GM23338 (cell line): ENCODE measurements at regions not wholly inside any gene's neighbourhood (a gene's known extent, or its start where the extent isn't known, plus 50 kb on each side); places are given as distances from the start of the nearest gene placed in this dataset.
A peak's percentile ranks its signal among the peaks of the same experiment; 100 is the strongest.

ENCODE experiments used
- ATAC-seq: fragments of 200-7000 bp; cut with Tn5 transposase; 3 replicates; pipeline ENCODE4 v1.9.1; 2020
- DNase-seq: peaks from one replicate; pipeline ENCODE4 v3.0.0-alpha.2; 2015; ENCODE audit warnings: low spot score
- H2AFZ ChIP-seq: fragments of 200-600 bp; sonication (generic); 2 replicates; pipeline ENCODE4 v1.8.0; 2016; ENCODE audit warnings: antibody characterized with exemption, mild to moderate bottlenecking, moderate library complexity
- H3F3A ChIP-seq: fragments of 200-600 bp; sonication (generic); replicated peaks from 2 replicates; pipeline ENCODE4 v1.8.0; 2017; ENCODE audit warnings: antibody characterized with exemption, mixed run types, low read depth
- H3K27ac ChIP-seq: fragments of 200-600 bp; sonication (generic); 2 replicates; pipeline ENCODE4 v1.6.1; 2016; ENCODE audit warnings: low read depth
- H3K27me3 ChIP-seq: fragments of 200-600 bp; sonication (generic); 2 replicates; pipeline ENCODE4 v1.8.0; 2016; ENCODE audit warnings: mild to moderate bottlenecking, mixed run types, moderate library complexity; ENCODE audit not compliant: insufficient read depth
- H3K36me3 ChIP-seq: fragments of 200-600 bp; sonication (generic); 2 replicates; pipeline ENCODE4 v1.8.0; 2016; ENCODE audit warnings: mild to moderate bottlenecking; ENCODE audit not compliant: insufficient read depth
- H3K4me1 ChIP-seq: fragments of 200-600 bp; sonication (generic); 2 replicates; pipeline ENCODE4 v1.8.0; 2016; ENCODE audit warnings: mild to moderate bottlenecking, moderate library complexity; ENCODE audit not compliant: insufficient read depth
- H3K4me2 ChIP-seq: fragments of 200-600 bp; sonication (generic); 2 replicates; pipeline ENCODE4 v1.7.1; 2017; ENCODE audit warnings: mixed run types
- H3K4me3 ChIP-seq: fragments of 200-600 bp; sonication (generic); 2 replicates; pipeline ENCODE4 v1.6.1; 2016; ENCODE audit warnings: mixed run types
- H3K79me2 ChIP-seq: fragments of 200-600 bp; sonication (generic); replicated peaks from 2 replicates; pipeline ENCODE4 v1.8.0; 2017; ENCODE audit warnings: mild to moderate bottlenecking; ENCODE audit not compliant: insufficient read depth
- H3K9me2 ChIP-seq: fragments of 200-600 bp; sonication (generic); 2 replicates; pipeline ENCODE4 v1.8.0; 2017; ENCODE audit not compliant: insufficient read depth
- H4K20me1 ChIP-seq: fragments of 200-600 bp; sonication (generic); replicated peaks from 2 replicates; pipeline ENCODE4 v1.8.0; 2017; ENCODE audit warnings: mild to moderate bottlenecking; ENCODE audit not compliant: insufficient read depth
- H3K27ac Mint-ChIP-seq: 2 replicates; pipeline ENCODE4 v1.8.0; 2020; ENCODE audit warnings: inconsistent platforms, mild to moderate bottlenecking, moderate library complexity, mixed read lengths
- H3K27me3 Mint-ChIP-seq: 3 replicates; pipeline ENCODE4 v1.8.0; 2022; ENCODE audit warnings: low read depth, mild to moderate bottlenecking, moderate library complexity, mixed read lengths, inconsistent platforms; ENCODE audit not compliant: insufficient read depth, poor library complexity
- H3K36me3 Mint-ChIP-seq: 3 replicates; pipeline ENCODE4 v1.8.0; 2021; ENCODE audit warnings: low read depth, mild to moderate bottlenecking, inconsistent platforms, moderate library complexity, mixed read lengths
- H3K4me1 Mint-ChIP-seq: 3 replicates; pipeline ENCODE4 v1.8.0; 2020; ENCODE audit warnings: mild to moderate bottlenecking, inconsistent platforms, mixed read lengths
- H3K4me3 Mint-ChIP-seq: 3 replicates; pipeline ENCODE4 v1.8.0; 2021; ENCODE audit warnings: moderate library complexity, mild to moderate bottlenecking, inconsistent platforms, mixed read lengths
- H3K9me3 Mint-ChIP-seq: 3 replicates; pipeline ENCODE4 v1.8.0; 2020; ENCODE audit warnings: moderate library complexity, mild to moderate bottlenecking, inconsistent platforms, mixed read lengths
- CREB1 ChIP-seq: fragments of 250-450 bp; sonication (Bioruptor Pico); IDR thresholded peaks from 2 replicates; pipeline ENCODE4 v1.5.0; 2020; ENCODE audit warnings: low read depth, mild to moderate bottlenecking, moderate library complexity
- CTCF ChIP-seq, 2 experiments: fragments of 200-600 bp in 1 of 2; sonication (generic) in 1 of 2; conservative IDR thresholded peaks; 2 replicates each; pipeline versions ENCODE4 v1.5.1 to v1.6.1; 2016 to 2017; ENCODE audit warnings: antibody characterized with exemption in 2 of 2, low read depth in 2 of 2, mild to moderate bottlenecking in 2 of 2, moderate library complexity in 1 of 2
- EZH2 ChIP-seq: fragments of 200-600 bp; sonication (generic); IDR thresholded peaks from one replicate; pipeline ENCODE4 v1.8.0; 2017; ENCODE audit warnings: antibody characterized with exemption, mild to moderate bottlenecking, low read depth; ENCODE audit not compliant: unreplicated experiment
- EZH2phosphoT487 ChIP-seq: fragments of 200-600 bp; sonication (generic); IDR thresholded peaks from one replicate; pipeline ENCODE4 v1.8.1; 2018; ENCODE audit warnings: antibody characterized with exemption; ENCODE audit not compliant: unreplicated experiment
- NANOG ChIP-seq: IDR thresholded peaks from 2 replicates; pipeline ENCODE4 v1.6.1; 2016; ENCODE audit warnings: antibody characterized with exemption, borderline replicate concordance
- POLR2AphosphoS5 ChIP-seq: IDR thresholded peaks from 2 replicates; pipeline ENCODE4 v1.6.1; 2016; ENCODE audit warnings: antibody characterized with exemption, low read depth
- STAT1 ChIP-seq: IDR thresholded peaks from one replicate; pipeline ENCODE4 v1.6.1; 2016; ENCODE audit warnings: antibody characterized with exemption; ENCODE audit not compliant: unreplicated experiment
- ZNF114 ChIP-seq: fragments of 250-450 bp; sonication (Bioruptor Pico); IDR thresholded peaks from 2 replicates; pipeline ENCODE4 v1.5.0; 2020; ENCODE audit warnings: mild to moderate bottlenecking, moderate library complexity
- ZNF331 ChIP-seq: fragments of 250-450 bp; sonication (Bioruptor Pico); IDR thresholded peaks from 2 replicates; pipeline ENCODE4 v1.5.0; 2020; ENCODE audit warnings: low read depth, mild to moderate bottlenecking, moderate library complexity
- ZNF462 ChIP-seq: fragments of 250-450 bp; sonication (Bioruptor Pico); IDR thresholded peaks from 2 replicates; pipeline ENCODE4 v1.5.0; 2020; ENCODE audit warnings: mild to moderate bottlenecking, moderate library complexity
- TF ChIP-seq, protein P1 (sequence below): IDR thresholded peaks from 2 replicates; pipeline ENCODE4 v1.6.1; 2016; ENCODE audit warnings: antibody characterized with exemption
- TF ChIP-seq, protein P2 (sequence below): IDR thresholded peaks from one replicate; pipeline ENCODE4 v1.6.1; 2018; ENCODE audit warnings: antibody characterized with exemption; ENCODE audit not compliant: unreplicated experiment

DNA sequence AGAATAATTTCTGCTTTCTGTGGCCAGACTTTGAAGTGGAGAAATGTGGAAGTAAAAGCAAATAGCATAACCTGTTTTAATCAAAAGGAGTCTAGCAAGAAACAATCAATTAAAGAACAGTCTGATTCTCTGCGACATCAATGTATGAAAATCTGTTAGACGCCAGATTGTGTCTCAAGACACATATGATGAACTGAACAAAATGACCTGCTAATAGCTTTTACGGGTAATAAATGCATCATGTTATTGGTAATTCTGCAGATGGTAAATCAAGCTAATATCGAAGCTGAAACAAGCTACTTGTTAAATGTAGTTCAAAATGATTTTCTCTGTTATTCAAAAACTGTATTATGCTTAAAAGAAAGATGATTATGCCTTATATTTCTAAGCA is 208.5 kb upstream of the FIGN start (continued):
- TF ChIP-seq CREB1 (CRISPR knock-in tag) = no peak
- TF ChIP-seq EZH2phosphoT487 = no peak
- no peak for TF ChIP-seq ZNF114
- no peak for TF ChIP-seq NANOG
- TF ChIP-seq POLR2AphosphoS5 = no peak
- no peak for TF ChIP-seq EZH2

DNA sequence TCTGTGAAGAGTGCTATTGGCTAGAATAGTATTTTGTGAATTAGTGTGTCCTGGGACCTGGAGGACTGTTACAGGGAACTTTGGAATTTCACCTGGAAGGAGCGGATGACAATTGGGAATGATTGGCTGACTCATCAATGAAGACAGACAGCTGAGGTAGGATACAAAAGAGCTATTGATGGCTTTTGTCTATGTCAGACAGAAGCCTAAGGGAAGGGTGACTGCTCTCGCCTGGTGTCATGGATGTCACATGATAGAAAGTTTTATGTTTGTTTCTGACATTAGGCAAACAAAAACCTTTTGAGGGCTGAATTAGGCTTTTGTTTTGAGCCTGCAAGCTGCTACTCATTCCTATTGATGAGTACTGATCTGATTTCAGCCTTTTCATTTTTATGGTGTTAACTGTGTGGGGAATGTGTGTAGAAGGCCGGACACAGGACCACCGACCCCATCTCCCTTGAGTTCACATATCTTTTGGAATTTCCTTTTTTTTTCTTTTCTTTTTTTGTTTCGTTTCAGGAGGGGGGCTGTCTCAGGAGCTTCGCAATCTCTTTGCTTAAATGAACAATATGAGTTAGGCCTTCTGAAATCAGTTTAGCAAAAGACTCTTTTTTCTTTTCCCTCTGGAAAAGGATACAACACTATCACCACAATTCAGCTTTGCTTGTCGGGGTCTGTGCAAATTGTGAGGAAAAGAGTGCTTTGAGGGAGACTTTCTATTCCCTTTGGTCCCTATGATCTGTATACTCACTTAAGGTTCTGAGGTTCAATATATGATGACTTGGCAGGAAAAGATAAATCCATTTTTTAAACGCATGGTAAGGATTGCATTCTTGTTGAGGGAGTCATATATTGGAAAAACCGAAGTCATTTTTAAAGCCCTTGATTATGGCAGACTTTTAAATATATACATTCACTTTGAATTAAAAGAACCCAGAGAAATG is 207.9 kb upstream of the FIGN start:
- Histone ChIP-seq H3K4me1 (peaks cover 8% of the 10 kb centered on the region; the same call in 1 of the 2 replicates), H3F3A (no peaks in the 10 kb centered on the region), H3K9me2 (0 out of 2 replicates have a peak, but pooled peaks cover 3% of the 10 kb centered on the region), H2AFZ (no peak overlapping the region), H3K36me3 (no peaks in the 10 kb centered on the region), H3K27me3 (no peaks in the 10 kb centered on the region), H3K27ac (no peak overlapping the region), H3K4me2 (no peak overlapping the region), H4K20me1 (no peaks in the 10 kb centered on the region), H3K4me3 (no peak overlapping the region), H3K79me2 (no peaks in the 10 kb centered on the region)
- no peak overlapping the region for H3K4me3 Mint-ChIP-seq
- DNase-seq = peak; percentile 61
- H3K9me3 Mint-ChIP-seq = no peaks in the 10 kb centered on the region
- no peaks in the 10 kb centered on the region for H3K27me3 Mint-ChIP-seq
- ATAC-seq = peak; percentile 75
- H3K27ac Mint-ChIP-seq = peak overlapping the region; percentile 16; the same call in 1 of the 2 replicates
- peaks cover 9% of the 10 kb centered on the region for H3K4me1 Mint-ChIP-seq
- no peaks in the 10 kb centered on the region for H3K36me3 Mint-ChIP-seq
- TF ChIP-seq, protein P1, sequence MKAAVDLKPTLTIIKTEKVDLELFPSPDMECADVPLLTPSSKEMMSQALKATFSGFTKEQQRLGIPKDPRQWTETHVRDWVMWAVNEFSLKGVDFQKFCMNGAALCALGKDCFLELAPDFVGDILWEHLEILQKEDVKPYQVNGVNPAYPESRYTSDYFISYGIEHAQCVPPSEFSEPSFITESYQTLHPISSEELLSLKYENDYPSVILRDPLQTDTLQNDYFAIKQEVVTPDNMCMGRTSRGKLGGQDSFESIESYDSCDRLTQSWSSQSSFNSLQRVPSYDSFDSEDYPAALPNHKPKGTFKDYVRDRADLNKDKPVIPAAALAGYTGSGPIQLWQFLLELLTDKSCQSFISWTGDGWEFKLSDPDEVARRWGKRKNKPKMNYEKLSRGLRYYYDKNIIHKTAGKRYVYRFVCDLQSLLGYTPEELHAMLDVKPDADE = no peak
- TF ChIP-seq ZNF331 (no peak), EZH2phosphoT487 (no peak), ZNF462 (no peak), STAT1 (no peak), CTCF (conservative IDR thresholded peaks at IDR 0.05; ENCODE audit: low read depth in 2 of 2) (no peak)
- TF ChIP-seq, protein P2, sequence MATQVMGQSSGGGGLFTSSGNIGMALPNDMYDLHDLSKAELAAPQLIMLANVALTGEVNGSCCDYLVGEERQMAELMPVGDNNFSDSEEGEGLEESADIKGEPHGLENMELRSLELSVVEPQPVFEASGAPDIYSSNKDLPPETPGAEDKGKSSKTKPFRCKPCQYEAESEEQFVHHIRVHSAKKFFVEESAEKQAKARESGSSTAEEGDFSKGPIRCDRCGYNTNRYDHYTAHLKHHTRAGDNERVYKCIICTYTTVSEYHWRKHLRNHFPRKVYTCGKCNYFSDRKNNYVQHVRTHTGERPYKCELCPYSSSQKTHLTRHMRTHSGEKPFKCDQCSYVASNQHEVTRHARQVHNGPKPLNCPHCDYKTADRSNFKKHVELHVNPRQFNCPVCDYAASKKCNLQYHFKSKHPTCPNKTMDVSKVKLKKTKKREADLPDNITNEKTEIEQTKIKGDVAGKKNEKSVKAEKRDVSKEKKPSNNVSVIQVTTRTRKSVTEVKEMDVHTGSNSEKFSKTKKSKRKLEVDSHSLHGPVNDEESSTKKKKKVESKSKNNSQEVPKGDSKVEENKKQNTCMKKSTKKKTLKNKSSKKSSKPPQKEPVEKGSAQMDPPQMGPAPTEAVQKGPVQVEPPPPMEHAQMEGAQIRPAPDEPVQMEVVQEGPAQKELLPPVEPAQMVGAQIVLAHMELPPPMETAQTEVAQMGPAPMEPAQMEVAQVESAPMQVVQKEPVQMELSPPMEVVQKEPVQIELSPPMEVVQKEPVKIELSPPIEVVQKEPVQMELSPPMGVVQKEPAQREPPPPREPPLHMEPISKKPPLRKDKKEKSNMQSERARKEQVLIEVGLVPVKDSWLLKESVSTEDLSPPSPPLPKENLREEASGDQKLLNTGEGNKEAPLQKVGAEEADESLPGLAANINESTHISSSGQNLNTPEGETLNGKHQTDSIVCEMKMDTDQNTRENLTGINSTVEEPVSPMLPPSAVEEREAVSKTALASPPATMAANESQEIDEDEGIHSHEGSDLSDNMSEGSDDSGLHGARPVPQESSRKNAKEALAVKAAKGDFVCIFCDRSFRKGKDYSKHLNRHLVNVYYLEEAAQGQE = no peak
